Activated CD4-positive, alpha-beta T cell treated with anti-CD3 and anti-CD28 coated beads for 48 hours (primary cell): ENCODE measurements at regions not wholly inside any gene's neighbourhood (a gene's known extent, or its start where the extent isn't known, plus 50 kb on each side); places are given as distances from the start of the nearest gene placed in this dataset.
A peak's percentile ranks its signal among the peaks of the same experiment; 100 is the strongest.

Experiments
- DNase-seq: peaks from one replicate; pipeline ENCODE4 v3.0.0-alpha.2; 2020

GRCh38 chr9:89234205-89235067, 55.8 kb upstream of the SHC3 start:
- peak; percentile 66 for DNase-seq

DNA sequence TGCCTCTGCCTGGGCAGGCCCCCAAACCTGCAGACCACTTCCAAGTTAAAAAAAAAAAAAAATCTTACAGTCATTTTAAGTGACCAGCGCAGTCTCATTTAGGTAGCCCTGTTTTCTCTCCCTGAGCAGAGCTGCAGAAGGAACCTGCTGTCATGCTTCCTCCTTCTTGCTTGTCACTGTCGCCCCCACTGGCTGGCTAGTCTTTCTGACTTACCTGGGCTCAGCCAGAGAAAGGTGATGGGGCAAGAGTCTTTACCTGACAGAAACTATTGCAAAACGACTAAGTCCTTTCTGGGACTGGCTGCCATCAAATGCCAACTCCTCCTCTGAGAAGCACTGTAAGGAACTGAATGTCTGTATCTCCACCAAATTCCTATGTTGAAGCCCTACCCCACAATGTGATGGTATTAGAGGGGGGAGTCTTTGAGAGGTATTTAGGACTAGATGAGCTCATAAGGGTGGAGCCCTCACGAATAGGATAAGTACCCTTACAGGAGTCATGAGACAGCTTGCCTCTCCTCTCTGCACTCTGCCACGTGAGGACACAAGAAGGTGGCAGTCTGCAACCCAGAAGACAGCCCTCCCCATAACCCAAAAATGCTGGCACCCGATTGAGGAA, 58.4 kb upstream of the SHC3 start:
- no peak for DNase-seq

DNA sequence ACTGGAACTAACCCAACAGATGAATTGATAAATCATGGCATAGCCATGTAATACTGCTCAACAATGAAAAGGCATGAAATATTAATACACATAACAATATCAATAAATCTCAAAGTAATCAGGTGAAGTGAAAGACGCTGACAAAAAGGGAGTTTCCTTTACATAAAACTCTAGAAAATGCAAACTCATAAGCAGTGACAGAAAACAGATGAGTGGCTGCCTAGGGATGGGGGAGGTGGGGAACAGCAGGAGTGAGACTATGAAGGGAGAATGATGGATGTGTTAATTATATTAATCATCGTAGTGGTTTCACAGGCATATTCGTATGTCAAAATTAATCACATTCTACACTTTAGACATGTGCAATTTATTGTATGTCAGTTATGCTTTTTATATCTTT, 59.8 kb upstream of the SHC3 start:
- no peak for DNase-seq

- DNase-seq, result no peak
Observed at GRCh38 chr9:89243296-89244061, 64.9 kb upstream of the SHC3 start.

- DNase-seq, result no peak
Observed at GRCh38 chr9:89246840-89247239, 64.2 kb upstream of the CKS2 start.

DNA sequence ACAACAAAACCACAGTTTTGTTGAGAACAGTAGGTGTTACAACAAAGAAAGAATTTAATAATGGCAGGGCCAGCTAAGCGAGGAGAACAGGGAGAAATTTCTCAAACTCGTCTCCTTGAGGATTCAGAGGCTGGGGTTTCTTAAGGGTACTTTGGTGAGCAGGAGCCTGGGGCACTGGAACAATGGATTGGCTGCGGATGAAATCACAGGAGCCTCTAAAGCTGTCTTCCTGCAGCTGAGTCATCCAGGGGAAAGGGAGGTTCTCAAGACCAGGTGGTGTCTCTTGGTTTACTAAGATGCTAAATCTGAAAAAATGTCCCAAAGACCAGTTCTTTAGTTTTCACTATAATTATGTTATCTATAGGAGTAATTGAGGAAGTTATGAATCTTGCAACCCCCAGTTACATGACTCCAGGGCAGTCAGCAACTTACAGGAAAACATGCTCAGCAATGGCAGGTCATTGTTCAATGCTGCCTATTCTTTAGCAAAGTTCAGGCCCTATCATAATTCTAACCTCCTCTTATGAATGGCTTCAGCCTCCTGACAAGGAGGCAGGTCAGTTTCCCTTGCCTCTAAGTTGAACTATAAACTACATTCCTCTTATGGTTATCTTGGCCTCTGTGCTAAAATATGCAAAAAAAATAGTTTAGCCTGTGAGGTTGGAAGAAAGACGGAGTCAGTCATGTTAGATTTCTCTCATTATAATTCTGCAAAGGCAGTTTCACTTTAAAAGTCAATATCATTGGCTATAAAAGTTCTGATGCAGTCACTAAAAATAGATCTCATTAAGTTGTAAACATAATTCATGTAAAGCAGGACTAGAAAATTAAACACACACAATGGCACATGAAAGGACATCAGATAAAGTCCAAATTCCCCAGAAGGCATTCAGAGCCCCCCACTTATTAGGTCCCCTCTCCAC, 63.3 kb upstream of the CKS2 start:
- no peak for DNase-seq

DNA sequence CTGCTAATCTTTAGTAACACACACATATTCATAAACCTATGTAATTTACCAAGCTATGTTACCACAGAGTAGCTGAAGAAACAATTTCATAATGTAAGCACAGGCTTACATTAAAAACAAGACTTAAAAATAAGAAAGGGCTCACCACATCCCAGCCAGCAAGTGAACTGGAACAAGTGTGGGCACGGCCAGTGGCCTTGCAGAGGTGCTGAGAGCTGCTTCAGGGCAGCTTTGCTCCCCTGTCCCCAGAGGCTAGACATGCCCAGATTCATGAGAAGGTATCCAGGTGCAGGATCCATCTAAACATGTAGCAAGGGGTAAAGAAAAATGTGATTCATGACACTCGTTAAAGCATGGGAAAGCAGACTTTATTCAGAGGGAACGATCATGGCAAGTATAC, 62.0 kb upstream of the CKS2 start:
- no peak for DNase-seq

GRCh38 chr9:89252651-89253267, 58.2 kb upstream of the CKS2 start:
- DNase-seq, result no peak

DNA sequence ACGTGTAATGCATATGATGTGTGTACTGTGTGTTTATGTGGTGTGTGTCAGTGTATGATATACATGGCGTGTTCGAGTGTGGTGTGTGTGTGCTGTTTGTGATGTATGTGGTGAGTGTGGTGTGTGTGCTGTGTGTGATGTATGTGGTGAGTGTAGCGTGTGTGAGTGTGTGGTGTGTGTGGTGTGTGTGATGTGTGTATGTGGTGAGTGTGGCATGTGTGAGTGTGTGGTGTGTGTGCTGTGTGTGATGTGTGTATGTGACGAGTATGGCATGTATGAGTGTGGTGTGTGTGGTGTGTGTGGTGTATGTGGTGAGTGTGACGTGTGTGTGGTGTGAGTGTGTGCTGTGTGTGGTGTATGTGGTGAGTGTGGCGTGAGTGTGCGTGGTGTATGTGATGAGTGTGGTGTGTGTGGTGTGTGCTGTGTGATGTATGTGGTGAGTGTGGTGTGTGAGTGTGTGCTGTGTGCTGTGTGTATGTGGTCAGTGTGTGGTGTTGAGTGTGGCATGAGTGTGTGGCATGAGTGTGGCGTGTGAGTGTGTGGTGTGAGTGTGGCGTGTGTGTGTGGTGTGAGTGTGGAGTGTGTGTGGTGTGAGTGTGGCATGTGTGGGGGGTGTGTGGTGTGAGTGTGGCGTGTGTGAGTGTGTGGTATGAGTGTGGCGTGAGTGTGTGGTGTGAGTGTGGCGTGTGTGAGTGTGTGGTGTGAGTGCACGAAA, 56.8 kb upstream of the CKS2 start:
- DNase-seq, result no peak

DNA sequence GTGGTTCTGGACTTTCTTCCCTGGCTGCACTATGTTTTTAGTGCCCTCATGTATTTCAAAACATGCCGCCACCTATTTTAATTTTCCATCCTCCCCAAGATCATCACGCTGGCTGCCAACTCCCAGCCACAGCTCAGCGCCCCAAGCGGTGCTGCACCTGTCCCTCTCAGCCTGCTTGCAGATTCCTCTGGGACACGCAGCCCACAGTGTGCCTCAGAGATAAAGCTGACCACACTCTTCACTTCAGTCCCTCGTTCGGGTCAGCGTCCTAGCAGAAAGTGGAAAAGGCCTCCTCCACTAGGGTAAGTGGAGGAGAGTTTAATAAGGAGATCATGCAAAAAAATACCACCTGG, 56.2 kb upstream of the CKS2 start:
- no peak for DNase-seq

GRCh38 chr9:89256225-89256624, 54.8 kb upstream of the CKS2 start:
- no peak for DNase-seq

- DNase-seq, result no peak
Observed at GRCh38 chr9:89256642-89257041, 54.4 kb upstream of the CKS2 start.

GRCh38 chr9:89260525-89260924, 50.5 kb upstream of the CKS2 start:
- no peak for DNase-seq
